ENCODE measurements at regions not wholly inside any gene's neighbourhood (a gene's known extent, or its start where the extent isn't known, plus 50 kb on each side); places are given as distances from the start of the nearest gene placed in this dataset.

DNA sequence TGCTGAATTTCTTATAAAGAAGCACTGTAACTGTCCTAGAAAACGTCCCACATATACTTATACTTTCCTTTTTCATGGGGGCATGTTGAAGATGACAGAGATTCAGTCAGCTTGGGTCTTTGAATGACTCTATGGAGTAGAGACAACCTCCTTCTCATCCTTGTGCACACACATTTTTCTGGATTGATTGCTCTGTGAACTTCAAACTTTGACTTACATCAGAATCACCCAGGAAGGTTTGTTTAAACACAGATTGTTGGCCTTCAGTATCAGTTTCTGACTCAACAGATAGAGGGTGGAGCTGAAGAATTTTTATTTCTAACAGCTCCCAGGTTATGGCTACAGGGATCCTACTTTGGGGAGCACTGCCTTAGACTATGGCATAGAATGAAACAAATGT is 97.6 kb upstream of the DGKB start:
- no peak overlapping the region for H3K4me3 ChIP-seq
- H3K4me1 ChIP-seq (ENCODE audit: low read depth) = no peaks in the 10 kb centered on the region
- TF ChIP-seq, protein P1, sequence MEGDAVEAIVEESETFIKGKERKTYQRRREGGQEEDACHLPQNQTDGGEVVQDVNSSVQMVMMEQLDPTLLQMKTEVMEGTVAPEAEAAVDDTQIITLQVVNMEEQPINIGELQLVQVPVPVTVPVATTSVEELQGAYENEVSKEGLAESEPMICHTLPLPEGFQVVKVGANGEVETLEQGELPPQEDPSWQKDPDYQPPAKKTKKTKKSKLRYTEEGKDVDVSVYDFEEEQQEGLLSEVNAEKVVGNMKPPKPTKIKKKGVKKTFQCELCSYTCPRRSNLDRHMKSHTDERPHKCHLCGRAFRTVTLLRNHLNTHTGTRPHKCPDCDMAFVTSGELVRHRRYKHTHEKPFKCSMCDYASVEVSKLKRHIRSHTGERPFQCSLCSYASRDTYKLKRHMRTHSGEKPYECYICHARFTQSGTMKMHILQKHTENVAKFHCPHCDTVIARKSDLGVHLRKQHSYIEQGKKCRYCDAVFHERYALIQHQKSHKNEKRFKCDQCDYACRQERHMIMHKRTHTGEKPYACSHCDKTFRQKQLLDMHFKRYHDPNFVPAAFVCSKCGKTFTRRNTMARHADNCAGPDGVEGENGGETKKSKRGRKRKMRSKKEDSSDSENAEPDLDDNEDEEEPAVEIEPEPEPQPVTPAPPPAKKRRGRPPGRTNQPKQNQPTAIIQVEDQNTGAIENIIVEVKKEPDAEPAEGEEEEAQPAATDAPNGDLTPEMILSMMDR (IDR thresholded peaks at IDR 0.05; ENCODE audit: low read depth, low read length) = no peak
- no peaks in the 10 kb centered on the region for H3K27me3 ChIP-seq
- DNase-seq (ENCODE audit: low read depth in 1 of 2, low spot score in 1 of 2) = no peak
- H3K36me3 ChIP-seq = no peaks in the 10 kb centered on the region
- no peaks in the 10 kb centered on the region for H3K9me3 ChIP-seq (ENCODE audit: low read depth)
- no peak overlapping the region for H3K27ac ChIP-seq

DNA sequence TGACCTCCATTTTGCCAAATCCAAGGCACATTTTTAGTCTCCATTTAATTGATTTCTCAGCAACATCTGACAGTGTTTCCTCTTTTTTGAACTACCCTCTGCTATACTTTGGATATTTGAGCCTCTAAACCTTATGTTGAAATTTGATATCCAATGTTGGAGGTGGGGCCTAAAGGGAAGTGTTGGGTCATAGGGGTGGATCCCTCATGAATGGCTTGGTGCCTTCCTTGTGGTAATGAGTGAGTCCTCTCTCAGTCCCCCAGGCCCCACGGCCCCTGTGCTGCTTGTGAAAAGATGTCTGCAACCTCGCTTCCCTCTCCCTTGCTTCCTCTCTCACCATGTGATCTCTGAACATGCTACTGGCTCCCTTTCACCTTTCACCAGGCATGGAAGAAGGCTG is 96.8 kb upstream of the DGKB start:
- Histone ChIP-seq H3K27ac (no peak overlapping the region), H3K9me3 (ENCODE audit: low read depth) (no peaks in the 10 kb centered on the region), H3K4me3 (no peak overlapping the region), H3K27me3 (no peaks in the 10 kb centered on the region), H3K4me1 (ENCODE audit: low read depth) (no peaks in the 10 kb centered on the region), H3K36me3 (no peaks in the 10 kb centered on the region)
- no peak for DNase-seq (ENCODE audit: low read depth in 1 of 2, low spot score in 1 of 2)
- TF ChIP-seq, protein P1 (IDR thresholded peaks at IDR 0.05; ENCODE audit: low read depth, low read length) = no peak

DNA sequence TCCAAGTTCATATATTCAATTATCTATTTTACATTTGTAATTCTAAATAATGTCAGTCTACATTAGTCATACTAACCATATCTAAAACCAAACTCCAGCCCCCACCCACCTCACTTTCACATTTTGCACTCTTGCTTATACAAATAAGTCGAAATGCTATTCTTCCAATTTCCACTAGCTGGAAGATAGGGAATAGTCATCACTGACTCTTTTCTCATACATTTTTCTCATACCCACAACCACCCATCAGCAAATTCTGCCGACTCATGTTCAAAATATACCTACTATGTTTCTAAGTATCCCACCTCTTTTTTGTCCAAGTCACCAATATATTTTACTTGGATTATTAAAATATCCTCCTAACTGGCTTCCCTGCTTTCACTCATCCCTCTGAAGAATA is 93.2 kb upstream of the DGKB start:
- DNase-seq (ENCODE audit: low read depth in 1 of 2, low spot score in 1 of 2) = no peak
- TF ChIP-seq, protein P1 (IDR thresholded peaks at IDR 0.05; ENCODE audit: low read depth, low read length) = no peak
- no peaks in the 10 kb centered on the region for H3K36me3 ChIP-seq
- no peak overlapping the region for H3K4me3 ChIP-seq
- H3K4me1 ChIP-seq (ENCODE audit: low read depth) = no peaks in the 10 kb centered on the region
- H3K27me3 ChIP-seq = no peaks in the 10 kb centered on the region
- H3K9me3 ChIP-seq (ENCODE audit: low read depth) = no peaks in the 10 kb centered on the region
- no peak overlapping the region for H3K27ac ChIP-seq

DNA sequence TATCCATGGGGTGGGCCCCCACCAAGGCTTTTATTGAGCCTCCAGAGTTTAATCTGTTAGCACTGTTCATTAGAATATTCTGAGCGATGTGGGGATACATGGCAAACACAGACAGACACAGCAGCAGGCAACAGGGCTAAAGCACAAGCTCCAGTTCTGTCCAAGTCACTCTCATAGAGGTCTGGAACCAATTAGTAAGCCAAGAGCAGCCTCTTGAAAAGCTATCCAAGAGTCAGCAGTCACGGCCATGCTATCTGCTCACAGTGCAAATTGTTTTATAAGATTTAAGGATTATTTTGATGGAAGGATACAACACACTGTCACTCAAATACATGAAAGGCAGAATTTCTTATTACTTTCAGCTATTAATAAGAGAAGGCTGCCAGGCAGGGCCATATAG is 86.4 kb upstream of the DGKB start:
- no peak overlapping the region for H3K27ac ChIP-seq
- no peaks in the 10 kb centered on the region for H3K27me3 ChIP-seq
- no peak overlapping the region for H3K4me3 ChIP-seq
- TF ChIP-seq, protein P1 (IDR thresholded peaks at IDR 0.05; ENCODE audit: low read depth, low read length) = no peak
- no peaks in the 10 kb centered on the region for H3K9me3 ChIP-seq (ENCODE audit: low read depth)
- H3K36me3 ChIP-seq = no peaks in the 10 kb centered on the region
- H3K4me1 ChIP-seq (ENCODE audit: low read depth) = no peaks in the 10 kb centered on the region
- peak in 1 of 2 donors; percentile 17 for DNase-seq (ENCODE audit: low read depth in 1 of 2, low spot score in 1 of 2)

DNA sequence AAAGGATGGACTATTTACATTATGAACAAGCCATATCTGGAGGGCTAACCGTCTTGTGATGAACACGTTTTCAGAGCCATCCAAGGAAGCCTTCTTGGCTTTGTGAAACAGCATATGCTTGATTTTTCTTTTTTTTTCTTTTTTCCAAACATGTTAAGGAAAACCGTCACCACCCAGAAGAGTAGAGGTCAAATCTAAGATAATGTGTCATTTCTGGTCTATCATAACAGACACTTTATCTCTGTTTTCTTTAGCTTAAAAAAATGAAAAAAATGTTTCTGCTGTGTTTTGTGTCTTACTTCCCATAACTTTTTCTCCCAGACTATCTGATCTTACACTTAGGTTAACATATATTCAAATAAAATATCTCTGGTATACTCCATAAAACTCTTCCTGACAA is 76.1 kb upstream of the DGKB start:
- Histone ChIP-seq H3K4me1 (ENCODE audit: low read depth) (no peaks in the 10 kb centered on the region), H3K27ac (no peak overlapping the region), H3K4me3 (no peak overlapping the region), H3K9me3 (ENCODE audit: low read depth) (no peaks in the 10 kb centered on the region), H3K27me3 (no peaks in the 10 kb centered on the region), H3K36me3 (no peaks in the 10 kb centered on the region)
- DNase-seq (ENCODE audit: low read depth in 1 of 2, low spot score in 1 of 2) = no peak
- TF ChIP-seq, protein P1 (IDR thresholded peaks at IDR 0.05; ENCODE audit: low read depth, low read length) = no peak

DNA sequence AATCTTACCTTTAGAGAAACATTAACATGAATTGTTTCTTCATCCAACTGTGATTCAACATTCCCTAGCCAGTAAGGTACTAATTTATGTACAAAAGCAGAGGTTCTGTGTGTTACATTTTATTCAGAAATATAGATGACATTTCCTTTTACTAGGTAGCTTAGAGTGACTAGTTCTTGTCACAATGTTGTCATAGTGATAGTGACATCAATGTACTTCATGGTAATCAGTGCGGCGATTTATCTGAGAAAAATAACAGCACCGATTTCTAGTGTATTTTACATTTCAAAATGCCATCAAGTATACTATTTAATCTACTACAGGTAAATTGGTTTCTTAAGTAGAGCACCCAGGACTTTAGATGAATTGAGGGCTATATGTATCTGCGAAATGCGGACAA is 72.1 kb upstream of the DGKB start:
- Histone ChIP-seq H3K9me3 (ENCODE audit: low read depth) (no peaks in the 10 kb centered on the region), H3K27me3 (no peaks in the 10 kb centered on the region), H3K36me3 (no peaks in the 10 kb centered on the region), H3K4me1 (ENCODE audit: low read depth) (no peaks in the 10 kb centered on the region), H3K27ac (no peak overlapping the region), H3K4me3 (no peak overlapping the region)
- TF ChIP-seq, protein P1 (IDR thresholded peaks at IDR 0.05; ENCODE audit: low read depth, low read length) = no peak
- DNase-seq (ENCODE audit: low read depth in 1 of 2, low spot score in 1 of 2) = no peak
